Panc1 (cell line): ENCODE measurements at regions not wholly inside any gene's neighbourhood (a gene's known extent, or its start where the extent isn't known, plus 50 kb on each side); places are given as distances from the start of the nearest gene placed in this dataset.
A peak's percentile ranks its signal among the peaks of the same experiment; 100 is the strongest.

Experiments used
- ATAC-seq: fragments of 200-7000 bp; cut with Tn5 transposase; 2 replicates; pipeline ENCODE4 v1.9.1; 2020; ENCODE audit warnings: mild to moderate bottlenecking, moderate library complexity
- BruUV-seq: library from RNA; stranded (reverse); fragments of 400-500 nt; replicated peaks from 2 replicates; lab custom pipeline; 2021; lab: Mats Ljungman, UMichigan
- CTCF ChIA-PET: fragments of 300-600 bp; sonication (Branson Sonifier 250); formaldehyde crosslinking; loops from one replicate; lab custom pipeline; 2022; ENCODE audit warnings: antibody characterized with exemption; lab: Charles Lee
- POLR2A ChIA-PET: fragments of 300-600 bp; sonication (Branson Sonifier 250); formaldehyde crosslinking; loops from one replicate; lab custom pipeline; 2022; ENCODE audit warnings: antibody characterized with exemption; lab: Charles Lee
- DNase-seq: peaks from one replicate; pipeline ENCODE4 v3.0.0-alpha.2; 2010; ENCODE audit warnings: low read depth, low spot score
- H3K27ac ChIP-seq: 2 replicates; pipeline ENCODE4 v1.5.1; 2011; ENCODE audit warnings: mild to moderate bottlenecking, low read length, inconsistent platforms
- H3K27me3 ChIP-seq: fragments of 200-500 bp; sonication (Bioruptor generic); 2 replicates; pipeline ENCODE4 v1.6.0; 2014; ENCODE audit warnings: low read length, inconsistent platforms; ENCODE audit not compliant: control insufficient read depth, insufficient read depth
- H3K36me3 ChIP-seq: fragments of 200-500 bp; sonication (Bioruptor generic); 2 replicates; pipeline ENCODE4 v1.5.1; 2014; ENCODE audit warnings: inconsistent platforms, mild to moderate bottlenecking, low read length, moderate library complexity; ENCODE audit not compliant: control insufficient read depth, insufficient read depth
- H3K4me1 ChIP-seq: 2 replicates; pipeline ENCODE4 v1.5.1; 2011; ENCODE audit warnings: inconsistent platforms, mild to moderate bottlenecking, low read length, moderate library complexity; ENCODE audit not compliant: control insufficient read depth, insufficient read depth
- H3K4me3 ChIP-seq, 2 experiments: 2 replicates each; pipeline ENCODE4 v1.5.1; 2011 to 2012; ENCODE audit warnings: low read depth in 2 of 2, low read length in 2 of 2, mild to moderate bottlenecking in 2 of 2, inconsistent platforms in 1 of 2, moderate library complexity in 1 of 2
- H3K9me3 ChIP-seq: fragments of 200-500 bp; sonication (Bioruptor generic); 2 replicates; pipeline ENCODE4 v1.5.1; 2014; ENCODE audit warnings: low read depth, mild to moderate bottlenecking, inconsistent platforms, low read length, moderate library complexity; ENCODE audit not compliant: control insufficient read depth, insufficient read depth
- POLR2AphosphoS5 ChIP-seq: IDR thresholded peaks from 2 replicates; pipeline ENCODE4 v1.6.1; 2012; ENCODE audit warnings: mild to moderate bottlenecking, low read depth, low read length, moderate library complexity
- SIN3A ChIP-seq: IDR thresholded peaks from 2 replicates; pipeline ENCODE4 v1.6.1; 2012; ENCODE audit warnings: low read depth, mild to moderate bottlenecking, low read length, moderate library complexity, borderline replicate concordance; ENCODE audit not compliant: insufficient read depth
- TCF7L2 ChIP-seq: IDR thresholded peaks from 2 replicates; pipeline ENCODE4 v1.6.1; 2011; ENCODE audit warnings: mild to moderate bottlenecking, low read depth, low read length, inconsistent platforms
- in situ Hi-C: cut with HindIII; loops from 2 replicates; pipeline ENCODE4 v1.10.0; 2016; ENCODE audit warnings: low sequenced_read_pairs, low pct_unique_long_range_greater_than_20kb
- intact Hi-C: fragments of 100-400 bp; cut with micrococcal nuclease; formaldehyde crosslinking; loops from one replicate; pipeline ENCODE4 v1.10.0; 2022; ENCODE audit not compliant: unreplicated experiment
- TF ChIP-seq, protein P1 (sequence below), 2 experiments: IDR thresholded peaks; 2 replicates each; pipeline ENCODE4 v1.6.1; 2011 to 2012; ENCODE audit warnings: low read depth in 2 of 2, control low read depth in 1 of 2, low read length in 1 of 2, mild to moderate bottlenecking in 1 of 2, moderate library complexity in 1 of 2; ENCODE audit not compliant: insufficient read depth in 1 of 2
- TF ChIP-seq, protein P2 (sequence below): fragments of 450-650 bp; IDR thresholded peaks from 2 replicates; pipeline ENCODE4 v1.5.1; 2017; ENCODE audit warnings: mild to moderate bottlenecking

DNA sequence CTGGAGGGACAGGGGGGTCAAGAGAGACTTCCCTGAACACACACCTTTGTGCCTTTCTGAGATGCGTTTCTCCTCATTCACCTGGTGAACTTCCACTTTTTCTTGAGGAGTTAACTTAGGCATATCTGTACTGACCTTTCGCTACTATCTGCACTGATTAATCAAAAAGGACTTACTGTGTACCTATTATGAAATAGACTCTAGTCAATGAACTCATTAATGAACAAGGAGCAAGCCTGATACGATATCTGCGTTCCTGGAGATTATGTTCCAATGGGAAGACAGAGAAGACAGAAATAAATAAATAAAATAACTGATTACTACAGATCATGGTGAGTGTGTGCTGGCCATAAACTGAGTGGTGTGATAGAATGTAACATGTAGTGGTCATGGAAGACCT, 157.2 kb upstream of the TBL1XR1 start:
- H3K4me3 ChIP-seq = no peak overlapping the region
- no peak for ATAC-seq

DNA sequence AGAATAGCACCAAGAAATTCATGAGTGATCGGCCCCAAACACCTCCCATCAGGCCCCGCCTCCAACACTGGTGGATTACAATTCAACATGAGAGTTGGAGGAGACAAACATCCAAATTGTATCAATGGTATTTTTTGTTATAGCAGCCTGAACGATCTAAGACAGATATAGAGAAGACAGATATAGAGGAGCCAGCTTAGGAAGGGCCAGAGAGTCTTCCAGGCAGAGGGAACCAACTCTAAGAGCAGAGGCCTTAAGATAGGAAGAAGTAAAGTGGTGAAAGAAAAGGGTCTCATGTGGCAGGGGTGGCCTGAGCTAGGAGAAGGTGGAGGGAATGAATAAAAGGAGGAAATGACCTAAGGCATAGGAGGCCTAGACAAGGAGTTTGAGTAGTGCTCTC, 158.8 kb upstream of the TBL1XR1 start:
- no peaks in the 10 kb centered on the region for H3K27me3 ChIP-seq
- H3K4me3 ChIP-seq = no peak overlapping the region
- peaks cover 43% of the 10 kb centered on the region for H3K4me1 ChIP-seq
- TF ChIP-seq, protein P1, sequence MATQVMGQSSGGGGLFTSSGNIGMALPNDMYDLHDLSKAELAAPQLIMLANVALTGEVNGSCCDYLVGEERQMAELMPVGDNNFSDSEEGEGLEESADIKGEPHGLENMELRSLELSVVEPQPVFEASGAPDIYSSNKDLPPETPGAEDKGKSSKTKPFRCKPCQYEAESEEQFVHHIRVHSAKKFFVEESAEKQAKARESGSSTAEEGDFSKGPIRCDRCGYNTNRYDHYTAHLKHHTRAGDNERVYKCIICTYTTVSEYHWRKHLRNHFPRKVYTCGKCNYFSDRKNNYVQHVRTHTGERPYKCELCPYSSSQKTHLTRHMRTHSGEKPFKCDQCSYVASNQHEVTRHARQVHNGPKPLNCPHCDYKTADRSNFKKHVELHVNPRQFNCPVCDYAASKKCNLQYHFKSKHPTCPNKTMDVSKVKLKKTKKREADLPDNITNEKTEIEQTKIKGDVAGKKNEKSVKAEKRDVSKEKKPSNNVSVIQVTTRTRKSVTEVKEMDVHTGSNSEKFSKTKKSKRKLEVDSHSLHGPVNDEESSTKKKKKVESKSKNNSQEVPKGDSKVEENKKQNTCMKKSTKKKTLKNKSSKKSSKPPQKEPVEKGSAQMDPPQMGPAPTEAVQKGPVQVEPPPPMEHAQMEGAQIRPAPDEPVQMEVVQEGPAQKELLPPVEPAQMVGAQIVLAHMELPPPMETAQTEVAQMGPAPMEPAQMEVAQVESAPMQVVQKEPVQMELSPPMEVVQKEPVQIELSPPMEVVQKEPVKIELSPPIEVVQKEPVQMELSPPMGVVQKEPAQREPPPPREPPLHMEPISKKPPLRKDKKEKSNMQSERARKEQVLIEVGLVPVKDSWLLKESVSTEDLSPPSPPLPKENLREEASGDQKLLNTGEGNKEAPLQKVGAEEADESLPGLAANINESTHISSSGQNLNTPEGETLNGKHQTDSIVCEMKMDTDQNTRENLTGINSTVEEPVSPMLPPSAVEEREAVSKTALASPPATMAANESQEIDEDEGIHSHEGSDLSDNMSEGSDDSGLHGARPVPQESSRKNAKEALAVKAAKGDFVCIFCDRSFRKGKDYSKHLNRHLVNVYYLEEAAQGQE (IDR thresholded peaks at IDR 0.05; ENCODE audit: insufficient read depth in 1 of 2, low read depth in 2 of 2, low read length in 1 of 2) = no peak
- TF ChIP-seq POLR2AphosphoS5 (no peak), SIN3A (no peak), TCF7L2 (no peak)
- TF ChIP-seq, protein P2, sequence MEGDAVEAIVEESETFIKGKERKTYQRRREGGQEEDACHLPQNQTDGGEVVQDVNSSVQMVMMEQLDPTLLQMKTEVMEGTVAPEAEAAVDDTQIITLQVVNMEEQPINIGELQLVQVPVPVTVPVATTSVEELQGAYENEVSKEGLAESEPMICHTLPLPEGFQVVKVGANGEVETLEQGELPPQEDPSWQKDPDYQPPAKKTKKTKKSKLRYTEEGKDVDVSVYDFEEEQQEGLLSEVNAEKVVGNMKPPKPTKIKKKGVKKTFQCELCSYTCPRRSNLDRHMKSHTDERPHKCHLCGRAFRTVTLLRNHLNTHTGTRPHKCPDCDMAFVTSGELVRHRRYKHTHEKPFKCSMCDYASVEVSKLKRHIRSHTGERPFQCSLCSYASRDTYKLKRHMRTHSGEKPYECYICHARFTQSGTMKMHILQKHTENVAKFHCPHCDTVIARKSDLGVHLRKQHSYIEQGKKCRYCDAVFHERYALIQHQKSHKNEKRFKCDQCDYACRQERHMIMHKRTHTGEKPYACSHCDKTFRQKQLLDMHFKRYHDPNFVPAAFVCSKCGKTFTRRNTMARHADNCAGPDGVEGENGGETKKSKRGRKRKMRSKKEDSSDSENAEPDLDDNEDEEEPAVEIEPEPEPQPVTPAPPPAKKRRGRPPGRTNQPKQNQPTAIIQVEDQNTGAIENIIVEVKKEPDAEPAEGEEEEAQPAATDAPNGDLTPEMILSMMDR = no peak
- H3K27ac ChIP-seq = peak overlapping the region; percentile 99
- in situ Hi-C loops (no loop called here), intact Hi-C loops (loop anchor here (10.0 kb wide), 1 partner anchor 51 kb away; no protein-coding TSS in a partner anchor)
- no peak for ATAC-seq
- H3K9me3 ChIP-seq = no peaks in the 10 kb centered on the region
- H3K36me3 ChIP-seq = no peaks in the 10 kb centered on the region
- ChIA-PET POLR2A (no interaction called here), CTCF (interaction anchor here (0.6 kb wide), 1 partner anchor 319 kb away, joined by 3 read pairs; no protein-coding TSS in a partner anchor)
- no peak for DNase-seq
- BruUV-seq = no TSS peak

More for the DNA sequence above, 157.2 kb upstream of the TBL1XR1 start:
- Histone ChIP-seq H3K27ac (peak overlapping the region; percentile 79), H3K4me1 (peaks cover 32% of the 10 kb centered on the region), H3K27me3 (no peaks in the 10 kb centered on the region), H3K9me3 (0 out of 2 replicates have a peak, but pooled peaks cover 2% of the 10 kb centered on the region), H3K36me3 (no peaks in the 10 kb centered on the region)
- POLR2A ChIA-PET = no interaction called here
- CTCF ChIA-PET = no interaction called here
- BruUV-seq = no TSS peak
- no peak for TF ChIP-seq SIN3A
- TF ChIP-seq, protein P1 (IDR thresholded peaks at IDR 0.05; ENCODE audit: insufficient read depth in 1 of 2, low read depth in 2 of 2, low read length in 1 of 2) = no peak
- in situ Hi-C loops (no loop called here), intact Hi-C loops (loop anchor here (10.0 kb wide), 1 partner anchor 50 kb away; no protein-coding TSS in a partner anchor)
- DNase-seq = no peak
